ENCODE measurements at regions not wholly inside any gene's neighbourhood (a gene's known extent, or its start where the extent isn't known, plus 50 kb on each side); places are given as distances from the start of the nearest gene placed in this dataset.

GRCh38 chr20:43318755-43319297 is 129.1 kb upstream of the PTPRT start:
- DNase-seq (ENCODE audit: low read depth in 2 of 3, low spot score in 2 of 3): no peak

DNA sequence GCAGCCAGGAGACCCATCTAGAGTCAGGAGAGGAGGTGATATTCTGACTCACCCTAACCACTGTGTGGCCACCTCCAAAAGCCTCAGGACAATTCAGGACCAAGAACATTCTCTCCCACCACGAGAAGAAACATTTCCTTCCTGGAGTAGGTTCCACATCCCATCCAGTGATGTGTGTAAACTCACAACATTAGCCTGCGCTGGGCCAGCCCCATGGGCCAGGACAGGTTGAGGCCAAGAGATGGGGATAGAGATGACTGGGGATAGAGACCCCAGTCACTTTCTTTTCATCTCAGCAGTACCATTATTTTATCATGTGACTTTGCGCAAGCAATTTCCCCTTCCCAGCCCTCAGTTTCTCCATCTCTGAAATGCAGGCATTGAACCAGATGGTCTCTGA is 126.6 kb upstream of the PTPRT start:
- DNase-seq (ENCODE audit: low read depth in 2 of 3, low spot score in 2 of 3): no peak

DNA sequence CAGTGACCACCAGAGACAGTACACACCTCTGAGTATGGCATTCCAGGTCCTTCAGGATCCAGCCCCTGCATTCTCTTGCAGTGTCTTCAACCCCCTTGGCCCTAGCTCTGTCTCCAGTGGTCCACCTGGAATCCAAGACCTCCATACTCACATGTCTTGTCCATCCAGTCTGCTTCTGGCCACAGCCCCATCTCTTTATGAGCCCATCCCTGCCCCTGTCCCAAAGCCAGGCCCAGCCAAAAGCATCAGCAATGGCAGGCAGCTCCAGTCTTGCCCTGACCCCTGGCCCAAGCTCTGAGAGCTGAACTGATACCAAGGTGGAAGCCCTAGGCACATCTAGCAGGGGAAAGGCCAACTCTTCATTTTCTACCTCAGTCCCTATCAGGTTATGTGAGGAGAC is 119.6 kb upstream of the PTPRT start:
- DNase-seq (ENCODE audit: low read depth in 2 of 3, low spot score in 2 of 3): no peak

DNA sequence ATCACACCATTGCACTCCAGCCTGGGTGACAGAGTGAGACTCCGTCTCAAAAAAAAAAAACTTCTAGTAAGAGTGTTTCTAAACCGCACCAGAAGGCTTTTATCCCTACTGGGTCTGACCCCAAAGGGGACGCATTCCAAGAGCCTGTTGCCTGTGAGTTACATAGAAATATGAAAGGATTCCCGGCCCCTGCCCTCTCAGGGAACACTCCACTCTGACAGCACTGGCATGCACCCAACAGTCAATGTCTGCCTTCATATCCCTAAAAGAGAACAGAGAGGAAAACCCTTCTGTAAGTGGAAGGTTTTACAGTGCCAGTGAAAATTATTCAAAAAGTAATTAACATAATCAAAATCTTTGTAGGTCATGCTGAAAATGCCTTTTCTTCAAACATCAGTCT is 117.1 kb upstream of the PTPRT start:
- DNase-seq (ENCODE audit: low read depth in 2 of 3, low spot score in 2 of 3): no peak

DNA sequence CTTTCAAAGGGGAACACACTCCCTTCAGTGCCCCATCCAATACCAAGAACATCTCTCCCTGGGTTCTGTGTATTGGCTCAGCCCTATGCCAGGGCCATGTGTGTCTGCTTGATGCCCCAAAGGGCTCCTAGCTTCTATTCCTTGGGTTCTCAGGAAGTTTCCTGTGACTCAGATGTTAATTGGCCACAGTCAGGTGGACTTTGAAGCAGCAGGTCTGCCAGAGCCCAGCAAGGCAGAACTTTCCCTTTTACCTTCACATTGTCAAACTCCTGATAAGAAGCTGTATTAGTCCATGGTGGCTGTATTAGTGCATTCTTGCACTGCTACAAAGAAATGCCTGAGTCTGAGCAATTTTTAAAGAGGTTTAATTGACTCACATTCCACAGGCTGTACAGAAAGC is 116.0 kb upstream of the PTPRT start:
- no peak for DNase-seq (ENCODE audit: low read depth in 2 of 3, low spot score in 2 of 3)

- no peak for DNase-seq (ENCODE audit: low read depth in 2 of 3, low spot score in 2 of 3)
Measured at GRCh38 chr20:43304598-43304997, 114.9 kb upstream of the PTPRT start.

DNA sequence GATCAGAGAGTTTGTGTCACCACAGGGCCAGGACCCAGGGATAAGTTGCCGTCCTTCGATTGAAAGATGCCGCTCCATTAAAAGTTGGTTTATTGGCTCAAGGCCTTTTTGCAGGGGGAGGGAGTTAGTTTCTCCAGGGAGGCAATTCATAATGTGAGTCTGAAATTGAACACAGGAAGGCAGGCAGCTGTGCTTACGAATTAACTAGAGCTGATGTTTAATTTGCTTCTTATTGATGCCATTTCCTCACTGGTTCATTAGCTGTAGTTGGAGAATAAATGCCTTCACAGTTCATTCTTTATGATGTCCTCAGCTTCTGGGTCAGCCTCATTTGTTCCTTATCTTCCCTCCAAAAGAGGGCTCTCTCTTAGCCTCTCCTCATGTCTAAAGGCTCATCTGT is 113.2 kb upstream of the PTPRT start:
- no peak for DNase-seq (ENCODE audit: low read depth in 2 of 3, low spot score in 2 of 3)

- no peak for DNase-seq (ENCODE audit: low read depth in 2 of 3, low spot score in 2 of 3)
Measured at GRCh38 chr20:43300901-43301300, 111.2 kb upstream of the PTPRT start.

DNA sequence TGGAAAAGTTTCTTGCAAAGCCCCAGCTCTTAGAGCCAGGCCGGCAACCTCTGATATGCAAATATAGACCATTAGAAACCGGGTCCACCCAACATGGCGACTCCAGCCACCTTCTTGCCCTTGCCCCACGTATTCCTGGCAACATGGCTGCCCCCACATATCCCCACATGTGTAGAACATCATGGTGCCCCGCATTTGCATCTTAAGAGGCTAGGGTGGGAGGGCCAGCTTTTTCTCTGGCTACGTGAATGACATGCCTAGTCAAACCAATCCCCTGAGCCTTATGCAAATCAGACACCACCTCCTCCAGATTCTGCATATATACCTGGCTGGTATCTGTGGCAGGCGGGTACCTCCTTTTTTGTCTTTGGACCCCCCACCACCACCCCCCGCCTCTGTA is 106.1 kb upstream of the PTPRT start:
- no peak for DNase-seq (ENCODE audit: low read depth in 2 of 3, low spot score in 2 of 3)

DNA sequence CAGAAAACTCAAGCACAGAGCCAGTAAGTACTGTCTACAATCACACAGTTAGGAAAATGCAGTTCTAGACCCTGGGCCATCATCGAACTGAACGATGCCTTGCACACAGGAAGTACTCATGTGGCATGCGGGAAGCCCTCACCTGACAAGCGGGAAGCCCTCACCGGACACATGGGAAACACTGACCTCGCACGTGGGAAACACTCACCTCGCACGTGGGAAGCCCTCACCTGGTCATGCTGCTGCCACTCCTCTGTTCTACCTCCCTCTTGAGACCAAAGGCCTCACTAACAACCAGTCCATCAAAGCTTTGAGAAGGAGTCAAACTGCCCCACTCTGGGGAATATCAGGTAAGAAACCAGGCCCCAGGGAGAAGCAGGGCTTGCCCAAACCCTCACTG is 105.6 kb upstream of the PTPRT start:
- no peak for DNase-seq (ENCODE audit: low read depth in 2 of 3, low spot score in 2 of 3)

GRCh38 chr20:43294031-43294430 is 104.3 kb upstream of the PTPRT start:
- no peak for DNase-seq (ENCODE audit: low read depth in 2 of 3, low spot score in 2 of 3)

DNA sequence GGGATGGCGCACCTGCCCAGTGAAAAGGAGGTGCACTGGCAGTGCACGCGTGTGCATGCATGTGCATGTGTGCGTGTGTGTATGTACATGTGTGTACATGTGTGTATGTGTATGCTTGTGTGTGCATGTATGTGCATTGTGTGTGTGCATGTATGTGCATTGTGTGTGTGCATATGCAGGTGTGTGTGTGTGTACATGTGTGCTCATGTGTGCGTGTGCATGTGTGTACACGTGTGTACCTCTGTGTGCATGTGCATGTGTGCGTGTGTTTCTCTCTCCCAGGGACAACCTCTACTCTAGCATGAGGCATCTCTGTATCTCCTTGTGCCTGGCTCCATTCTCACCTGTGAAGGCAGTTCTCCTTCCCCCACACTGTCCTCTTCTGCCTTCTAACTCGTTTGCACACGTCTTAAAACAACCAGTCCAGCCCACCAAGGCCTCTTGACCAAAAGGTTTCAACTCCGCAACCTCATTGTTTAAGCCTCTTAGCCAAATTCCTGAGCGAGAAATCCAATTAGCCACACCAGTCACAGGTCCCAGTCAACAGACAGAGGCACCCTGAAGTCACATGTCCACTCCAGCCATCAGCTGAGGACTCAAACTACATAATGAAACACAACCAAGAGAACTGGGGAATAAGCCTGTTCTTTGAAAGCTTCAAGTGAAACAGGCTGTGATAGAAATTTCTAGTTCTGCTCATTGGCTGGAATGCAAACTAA is 103.5 kb upstream of the PTPRT start:
- no peak for DNase-seq (ENCODE audit: low read depth in 2 of 3, low spot score in 2 of 3)

GRCh38 chr20:43292222-43292621 is 102.5 kb upstream of the PTPRT start:
- no peak for DNase-seq (ENCODE audit: low read depth in 2 of 3, low spot score in 2 of 3)

DNA sequence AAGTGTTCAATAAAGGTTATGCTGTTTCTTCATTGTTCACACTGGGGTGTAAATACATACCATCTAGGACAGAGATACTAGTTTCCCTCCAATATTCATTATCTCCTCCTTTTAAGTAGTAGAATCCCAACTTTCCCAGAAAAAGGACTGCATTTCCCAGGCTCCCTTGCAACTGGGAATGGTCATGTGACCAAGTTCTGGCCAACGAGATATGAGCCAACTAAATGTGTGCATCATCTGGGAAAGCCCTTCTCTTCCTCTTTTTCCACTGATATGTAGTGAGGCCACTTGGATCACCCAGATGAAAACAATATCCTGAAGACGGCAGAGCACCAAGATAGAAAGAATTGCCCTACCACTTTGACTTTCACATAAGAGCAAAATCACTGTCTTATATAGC is 97.9 kb upstream of the PTPRT start:
- no peak for DNase-seq (ENCODE audit: low read depth in 2 of 3, low spot score in 2 of 3)

GRCh38 chr20:43285170-43285569 is 95.5 kb upstream of the PTPRT start:
- peak in 2 of 3 donors; percentile 51 to 56 for DNase-seq (ENCODE audit: low read depth in 2 of 3, low spot score in 2 of 3)

DNA sequence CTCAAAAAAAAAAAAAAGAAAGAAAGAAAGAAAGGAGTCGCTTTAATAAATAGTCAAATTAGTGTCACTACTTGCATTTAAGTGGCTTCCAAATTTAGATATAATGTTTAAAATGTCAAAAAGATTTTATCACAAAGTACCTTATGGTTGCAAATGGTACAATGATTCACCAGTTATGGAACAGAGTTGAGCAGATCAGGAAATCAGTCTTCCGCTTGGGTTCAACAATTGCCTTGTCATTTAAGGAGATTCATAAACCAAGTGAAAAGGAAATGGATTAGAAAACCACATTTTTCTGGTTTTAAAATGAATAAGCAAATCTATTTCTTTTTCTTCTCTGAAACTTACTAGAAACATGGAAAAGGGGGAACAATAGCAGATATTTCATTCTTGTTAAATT is 94.8 kb upstream of the PTPRT start:
- peak in 2 of 3 donors; percentile 81 to 90 for DNase-seq (ENCODE audit: low read depth in 2 of 3, low spot score in 2 of 3)

DNA sequence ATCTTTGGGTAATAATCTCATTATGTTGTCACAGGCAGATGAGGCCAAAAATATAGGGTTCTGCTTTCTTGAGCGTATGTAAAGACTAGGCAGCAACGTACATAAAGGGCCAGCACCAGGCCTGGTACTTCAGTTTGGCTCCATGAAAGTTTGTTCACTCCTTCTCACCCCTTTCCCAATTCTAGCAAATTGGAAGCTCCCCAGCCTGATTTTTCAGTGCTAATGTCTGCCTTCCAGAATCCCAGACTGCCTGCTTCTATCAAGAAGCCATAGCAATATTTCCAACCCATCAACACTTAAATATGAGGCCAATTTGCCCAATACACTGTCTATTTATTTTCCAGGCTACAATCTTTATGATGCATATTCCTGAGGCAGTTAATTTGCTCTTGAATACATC is 93.4 kb upstream of the PTPRT start:
- no peak for DNase-seq (ENCODE audit: low read depth in 2 of 3, low spot score in 2 of 3)

- no peak for DNase-seq (ENCODE audit: low read depth in 2 of 3, low spot score in 2 of 3)
Measured at GRCh38 chr20:43271980-43272379, 82.3 kb upstream of the PTPRT start.

- no peak for DNase-seq (ENCODE audit: low read depth in 2 of 3, low spot score in 2 of 3)
Measured at GRCh38 chr20:43265449-43265848, 75.7 kb upstream of the PTPRT start.

GRCh38 chr20:43263226-43263625 is 73.5 kb upstream of the PTPRT start:
- DNase-seq (ENCODE audit: low read depth in 2 of 3, low spot score in 2 of 3): no peak

- DNase-seq (ENCODE audit: low read depth in 2 of 3, low spot score in 2 of 3): no peak
Measured at GRCh38 chr20:43262341-43262740, 72.6 kb upstream of the PTPRT start.

GRCh38 chr20:43255877-43256276 is 66.2 kb upstream of the PTPRT start:
- DNase-seq (ENCODE audit: low read depth in 2 of 3, low spot score in 2 of 3): no peak

- no peak for DNase-seq (ENCODE audit: low read depth in 2 of 3, low spot score in 2 of 3)
Measured at GRCh38 chr20:43252761-43253160, 63.1 kb upstream of the PTPRT start.

Data from hematopoietic multipotent progenitor cell (in vitro differentiated cells).